Esophagus muscularis mucosa (tissue), 4 donors: ENCODE measurements at regions not wholly inside any gene's neighbourhood (a gene's known extent, or its start where the extent isn't known, plus 50 kb on each side); places are given as distances from the start of the nearest gene placed in this dataset.

Source experiments
- DNase-seq: peaks from one replicate; pipeline ENCODE4 v3.0.0-alpha.2; 2017; ENCODE audit errors: extremely low spot score
- H3K27ac ChIP-seq, 4 donors: fragments of 200-600 bp; sonication (generic); replicated peaks in 1 of 4; 1 replicate in 3 of 4; 2 replicates in 1 of 4; pipeline ENCODE4 v1.5.1; 2016 to 2019; ENCODE audit warnings: mild to moderate bottlenecking in 1 of 4
- H3K27me3 ChIP-seq, 4 donors: fragments of 200-600 bp; sonication (generic); one replicate each; pipeline versions ENCODE4 v1.5.1 to v1.6.0; 2016 to 2019
- H3K36me3 ChIP-seq, 4 donors: fragments of 200-600 bp; sonication (generic); one replicate each; pipeline ENCODE4 v1.5.1; 2016 to 2019
- H3K4me1 ChIP-seq, 4 donors: fragments of 200-600 bp; sonication (generic); one replicate each; pipeline ENCODE4 v1.5.1; 2016 to 2019
- H3K4me3 ChIP-seq, 4 donors: fragments of 200-600 bp; sonication (generic); 1 replicate in 2 of 4; 2 replicates in 2 of 4; pipeline ENCODE4 v1.5.1; 2016 to 2019; ENCODE audit warnings: mild to moderate bottlenecking in 4 of 4, moderate library complexity in 1 of 4
- H3K9me3 ChIP-seq, 4 donors: fragments of 200-600 bp; sonication (generic); 1 replicate in 3 of 4; 2 replicates in 1 of 4; pipeline ENCODE4 v1.5.1; 2016 to 2019
- CTCF ChIP-seq, 3 experiments: fragments of 200-600 bp in 2 of 3; fragments of 450-650 bp in 1 of 3; sonication (generic) in 2 of 3; IDR thresholded peaks; one replicate each; pipeline ENCODE4 v1.5.1; 2017 to 2019; ENCODE audit warnings: antibody characterized with exemption in 3 of 3, mild to moderate bottlenecking in 2 of 3, moderate library complexity in 1 of 3
- EP300 ChIP-seq: sonication (generic); formaldehyde crosslinking; IDR thresholded peaks from one replicate; pipeline ENCODE4 v1.6.1; 2017; ENCODE audit warnings: antibody characterized with exemption
- POLR2A ChIP-seq: fragments of 450-650 bp; IDR thresholded peaks from one replicate; pipeline ENCODE4 v1.6.1; 2017; ENCODE audit warnings: antibody characterized with exemption, moderate library complexity, mild to moderate bottlenecking, low read depth
- POLR2AphosphoS5 ChIP-seq, 2 donors: sonication (generic); formaldehyde crosslinking; IDR thresholded peaks; one replicate each; pipeline ENCODE4 v1.6.1; 2017; ENCODE audit warnings: antibody characterized with exemption in 2 of 2
- WGBS: methylation state at CpG from one replicate; pipeline ENCODE4 v1.1.5; 2018; 5-methylcytosine and 5-hydroxymethylcytosine counted together
- intact Hi-C: fragments of 100-400 bp; cut with DNase I; formaldehyde crosslinking; loops from one replicate; pipeline ENCODE4 v1.15.1; 2023

- Histone ChIP-seq H3K36me3 (no peaks in the 10 kb centered on the region), H3K27me3 (no peaks in the 10 kb centered on the region), H3K27ac (no peak overlapping the region), H3K4me3 (no peak overlapping the region), H3K9me3 (no peaks in the 10 kb centered on the region), H3K4me1 (no peaks in the 10 kb centered on the region)
- 92% methylated on average over 15 of the region's 15 CpGs for WGBS
- DNase-seq, result no peak
- TF ChIP-seq EP300 (no peak), POLR2AphosphoS5 (IDR thresholded peaks at IDR 0.05) (no peak), CTCF (IDR thresholded peaks at IDR 0.05) (no peak), POLR2A (no peak)
- intact Hi-C loops, result no loop called here
Observed at GRCh38 chr2:129737660-129738527, 241.6 kb upstream of the RAB6C start.

GRCh38 chr2:129738799-129739198 is 240.7 kb upstream of the RAB6C start:
- H3K27ac ChIP-seq, result no peak overlapping the region
- intact Hi-C loops, result no loop called here
- no peak for TF ChIP-seq CTCF (IDR thresholded peaks at IDR 0.05)
- no peak for TF ChIP-seq POLR2AphosphoS5 (IDR thresholded peaks at IDR 0.05)
- no peak for TF ChIP-seq POLR2A
- TF ChIP-seq EP300, result no peak
- H3K36me3 ChIP-seq, result no peaks in the 10 kb centered on the region
- H3K4me1 ChIP-seq, result no peaks in the 10 kb centered on the region
- H3K4me3 ChIP-seq, result no peak overlapping the region
- no peak for DNase-seq
- H3K27me3 ChIP-seq, result no peaks in the 10 kb centered on the region
- H3K9me3 ChIP-seq, result no peaks in the 10 kb centered on the region
- 90% methylated on average over 16 of the region's 16 CpGs for WGBS

GRCh38 chr2:129740504-129740903 is 239.0 kb upstream of the RAB6C start:
- intact Hi-C loops, result no loop called here
- Histone ChIP-seq H3K27ac (no peak overlapping the region), H3K4me1 (no peaks in the 10 kb centered on the region), H3K27me3 (no peaks in the 10 kb centered on the region), H3K4me3 (no peak overlapping the region), H3K9me3 (no peaks in the 10 kb centered on the region), H3K36me3 (no peaks in the 10 kb centered on the region)
- WGBS, result 88% methylated on average over 7 of the region's 7 CpGs
- TF ChIP-seq EP300 (no peak), CTCF (IDR thresholded peaks at IDR 0.05) (no peak), POLR2AphosphoS5 (IDR thresholded peaks at IDR 0.05) (no peak), POLR2A (no peak)
- no peak for DNase-seq

GRCh38 chr2:129741165-129741564 is 238.3 kb upstream of the RAB6C start:
- WGBS, result 95% methylated on average over 7 of the region's 7 CpGs
- Histone ChIP-seq H3K36me3 (no peaks in the 10 kb centered on the region), H3K27ac (no peak overlapping the region), H3K4me3 (no peak overlapping the region), H3K27me3 (no peaks in the 10 kb centered on the region), H3K9me3 (no peaks in the 10 kb centered on the region), H3K4me1 (no peaks in the 10 kb centered on the region)
- DNase-seq, result no peak
- TF ChIP-seq POLR2A (no peak), POLR2AphosphoS5 (IDR thresholded peaks at IDR 0.05) (no peak), EP300 (no peak), CTCF (IDR thresholded peaks at IDR 0.05) (no peak)
- intact Hi-C loops, result no loop called here
